ENCODE measurements at regions not wholly inside any gene's neighbourhood (a gene's known extent, or its start where the extent isn't known, plus 50 kb on each side); places are given as distances from the start of the nearest gene placed in this dataset.

GRCh38 chr6:125529061-125529460, 220.4 kb upstream of the HEY2 start:
- CTCF ChIA-PET = interaction anchor here (0.6 kb wide), 1 partner anchor 1749 kb away, joined by 3 read pairs; no protein-coding TSS in a partner anchor
- no peak overlapping the region for H3K4me3 ChIP-seq (ENCODE audit: low read depth, low read length)
- H3K36me3 ChIP-seq (ENCODE audit: control insufficient read depth, insufficient read depth, low read length) = no peaks in the 10 kb centered on the region
- TF ChIP-seq, protein P1, sequence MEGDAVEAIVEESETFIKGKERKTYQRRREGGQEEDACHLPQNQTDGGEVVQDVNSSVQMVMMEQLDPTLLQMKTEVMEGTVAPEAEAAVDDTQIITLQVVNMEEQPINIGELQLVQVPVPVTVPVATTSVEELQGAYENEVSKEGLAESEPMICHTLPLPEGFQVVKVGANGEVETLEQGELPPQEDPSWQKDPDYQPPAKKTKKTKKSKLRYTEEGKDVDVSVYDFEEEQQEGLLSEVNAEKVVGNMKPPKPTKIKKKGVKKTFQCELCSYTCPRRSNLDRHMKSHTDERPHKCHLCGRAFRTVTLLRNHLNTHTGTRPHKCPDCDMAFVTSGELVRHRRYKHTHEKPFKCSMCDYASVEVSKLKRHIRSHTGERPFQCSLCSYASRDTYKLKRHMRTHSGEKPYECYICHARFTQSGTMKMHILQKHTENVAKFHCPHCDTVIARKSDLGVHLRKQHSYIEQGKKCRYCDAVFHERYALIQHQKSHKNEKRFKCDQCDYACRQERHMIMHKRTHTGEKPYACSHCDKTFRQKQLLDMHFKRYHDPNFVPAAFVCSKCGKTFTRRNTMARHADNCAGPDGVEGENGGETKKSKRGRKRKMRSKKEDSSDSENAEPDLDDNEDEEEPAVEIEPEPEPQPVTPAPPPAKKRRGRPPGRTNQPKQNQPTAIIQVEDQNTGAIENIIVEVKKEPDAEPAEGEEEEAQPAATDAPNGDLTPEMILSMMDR (IDR thresholded peaks at IDR 0.05; ENCODE audit: insufficient read depth, low read depth, low read length) = no peak
- peaks cover 2% of the 10 kb centered on the region; the same call in 1 of the 2 replicates for H3K27me3 ChIP-seq (ENCODE audit: control insufficient read depth, insufficient read depth, low read length)
- no peak for DNase-seq (ENCODE audit: low read depth)
- POLR2A ChIA-PET = no interaction called here

DNA sequence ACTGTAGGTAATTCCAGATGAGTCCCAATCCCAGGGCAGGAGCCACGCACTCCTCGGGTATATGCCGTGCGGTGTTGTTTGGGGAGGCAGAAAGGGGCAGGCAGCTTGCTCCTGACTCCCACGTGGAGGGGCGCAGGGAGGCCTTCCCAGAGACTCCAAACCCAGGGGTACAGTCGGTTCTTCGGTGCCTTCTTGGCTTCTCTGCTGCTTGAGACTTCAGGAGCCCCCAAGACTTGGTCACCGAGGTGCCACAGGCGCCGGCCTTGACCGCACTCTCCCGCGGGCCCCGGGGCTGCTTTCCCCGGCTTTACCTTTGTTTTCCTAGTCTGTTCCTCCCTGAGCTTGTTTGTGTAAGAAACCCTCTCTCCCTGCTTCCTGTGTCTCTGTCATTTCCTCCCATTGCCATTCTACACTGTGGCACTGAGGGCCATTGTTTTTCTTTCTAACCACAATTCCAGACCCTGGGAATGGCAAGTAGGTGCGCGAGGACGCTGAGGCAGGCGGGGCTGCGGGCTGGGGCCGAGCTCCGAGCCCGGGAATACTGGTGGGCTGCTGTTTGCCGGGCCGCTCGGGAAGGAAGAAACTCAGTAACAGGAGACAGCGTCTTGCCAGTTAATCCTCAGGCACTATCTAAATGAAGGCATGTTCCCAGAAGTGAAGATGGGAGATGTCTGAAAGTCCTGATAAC, 215.6 kb upstream of the HEY2 start:
- CTCF ChIA-PET = no interaction called here
- no peak overlapping the region for H3K4me3 ChIP-seq (ENCODE audit: low read depth, low read length)

GRCh38 chr6:125534430-125535263, 214.8 kb upstream of the HEY2 start:
- CTCF ChIA-PET = no interaction called here
- TF ChIP-seq, protein P1 (IDR thresholded peaks at IDR 0.05; ENCODE audit: insufficient read depth, low read depth, low read length) = no peak
- H3K4me3 ChIP-seq (ENCODE audit: low read depth, low read length) = no peak overlapping the region

More for the DNA sequence above, 215.6 kb upstream of the HEY2 start:
- TF ChIP-seq, protein P1 (IDR thresholded peaks at IDR 0.05; ENCODE audit: insufficient read depth, low read depth, low read length) = no peak
- DNase-seq (ENCODE audit: low read depth) = no peak
- no peaks in the 10 kb centered on the region for H3K36me3 ChIP-seq (ENCODE audit: control insufficient read depth, insufficient read depth, low read length)
- peaks cover 2% of the 10 kb centered on the region; the same call in 1 of the 2 replicates for H3K27me3 ChIP-seq (ENCODE audit: control insufficient read depth, insufficient read depth, low read length)
- POLR2A ChIA-PET = no interaction called here

DNA sequence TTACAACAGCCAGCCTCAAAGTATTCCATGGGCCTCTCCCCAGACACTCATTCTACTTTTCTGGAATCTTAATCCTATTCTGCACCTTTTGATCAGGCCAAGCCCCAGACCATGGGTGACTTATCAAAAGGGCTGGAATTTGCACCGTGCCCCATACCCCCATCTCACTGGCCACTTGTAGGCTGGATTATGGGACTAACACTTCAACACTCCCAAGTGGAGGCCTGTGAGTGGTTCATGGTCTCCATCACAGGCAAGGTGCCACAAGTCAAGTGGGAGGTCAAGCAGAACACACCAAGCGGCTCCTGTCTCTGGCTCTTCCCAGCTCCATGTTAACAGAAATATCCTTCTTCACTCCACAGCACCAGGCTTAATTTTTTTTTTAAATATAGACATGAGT, 212.3 kb upstream of the HEY2 start:
- H3K27me3 ChIP-seq (ENCODE audit: control insufficient read depth, insufficient read depth, low read length) = peaks cover 2% of the 10 kb centered on the region; the same call in 1 of the 2 replicates
- H3K36me3 ChIP-seq (ENCODE audit: control insufficient read depth, insufficient read depth, low read length) = no peaks in the 10 kb centered on the region
- DNase-seq (ENCODE audit: low read depth) = no peak
- no peak overlapping the region for H3K4me3 ChIP-seq (ENCODE audit: low read depth, low read length)
- ChIA-PET POLR2A (no interaction called here), CTCF (no interaction called here)
- TF ChIP-seq, protein P1 (IDR thresholded peaks at IDR 0.05; ENCODE audit: insufficient read depth, low read depth, low read length) = no peak

More at GRCh38 chr6:125534430-125535263, 214.8 kb upstream of the HEY2 start:
- POLR2A ChIA-PET = no interaction called here
- no peak for DNase-seq (ENCODE audit: low read depth)
- Histone ChIP-seq H3K27me3 (ENCODE audit: control insufficient read depth, insufficient read depth, low read length) (peaks cover 2% of the 10 kb centered on the region; the same call in 1 of the 2 replicates), H3K36me3 (ENCODE audit: control insufficient read depth, insufficient read depth, low read length) (no peaks in the 10 kb centered on the region)

DNA sequence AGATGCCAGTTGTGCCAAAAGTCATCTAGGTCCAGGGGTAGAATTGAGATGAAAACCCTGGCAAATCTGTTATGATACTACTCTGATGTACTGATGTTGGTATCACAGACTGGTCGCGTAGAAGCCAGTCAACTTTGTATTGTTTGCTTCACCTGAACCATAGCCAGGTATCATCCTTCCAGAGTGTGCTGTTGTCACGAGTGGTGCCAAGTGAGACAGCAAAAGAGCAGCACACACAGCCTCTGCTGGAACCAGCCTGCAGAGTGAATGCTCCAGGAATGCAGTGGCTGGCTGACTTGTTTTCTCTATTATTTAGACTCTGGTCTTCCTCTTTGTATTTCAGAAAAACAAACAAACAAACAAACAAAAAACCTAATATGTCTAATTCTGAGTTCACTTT, 209.5 kb upstream of the HEY2 start:
- POLR2A ChIA-PET = no interaction called here
- CTCF ChIA-PET = no interaction called here
- TF ChIP-seq, protein P1 (IDR thresholded peaks at IDR 0.05; ENCODE audit: insufficient read depth, low read depth, low read length) = no peak
- no peaks in the 10 kb centered on the region for H3K36me3 ChIP-seq (ENCODE audit: control insufficient read depth, insufficient read depth, low read length)
- no peak overlapping the region for H3K4me3 ChIP-seq (ENCODE audit: low read depth, low read length)
- no peak for DNase-seq (ENCODE audit: low read depth)
- H3K27me3 ChIP-seq (ENCODE audit: control insufficient read depth, insufficient read depth, low read length) = no peaks in the 10 kb centered on the region
